K562 (cell line): ENCODE measurements at regions not wholly inside any gene's neighbourhood (a gene's known extent, or its start where the extent isn't known, plus 50 kb on each side); places are given as distances from the start of the nearest gene placed in this dataset.
A peak's percentile ranks its signal among the peaks of the same experiment; 100 is the strongest.

Experiments
- ATF1 ChIP-seq, 2 experiments: fragments of 450-650 bp in 1 of 2; IDR thresholded peaks; 2 replicates each; pipeline ENCODE4 v1.6.1; 2016; ENCODE audit warnings: missing compliant biosample characterization in 1 of 2, missing genetic modification characterization in 1 of 2
- CBX3 ChIP-seq, 2 experiments: IDR thresholded peaks; 1 replicate in 1 of 2; 2 replicates in 1 of 2; pipeline ENCODE4 v1.6.1; 2012; ENCODE audit warnings: inconsistent platforms in 2 of 2, low read length in 2 of 2, borderline replicate concordance in 1 of 2, control low read depth in 1 of 2
- CCAR2 ChIP-seq: fragments of 200-400 bp; formaldehyde crosslinking; IDR thresholded peaks from 2 replicates; pipeline ENCODE4 v1.6.1; 2017; ENCODE audit warnings: mild to moderate bottlenecking, low read depth, low read length
- DACH1 ChIP-seq: fragments of 450-650 bp; IDR thresholded peaks from 2 replicates; pipeline ENCODE4 v1.6.1; 2018; ENCODE audit not compliant: partially characterized antibody
- DPF2 ChIP-seq: fragments of 450-650 bp; IDR thresholded peaks from 2 replicates; pipeline ENCODE4 v1.6.1; 2016
- KLF6 ChIP-seq: fragments of 250-450 bp; sonication (Bioruptor Pico); IDR thresholded peaks from 2 replicates; pipeline ENCODE4 v1.4.0; 2020; ENCODE audit warnings: mild to moderate bottlenecking, moderate library complexity, borderline replicate concordance
- MCM7 ChIP-seq, 2 experiments: fragments of 450-650 bp; IDR thresholded peaks; 2 replicates each; pipeline ENCODE4 v1.6.1; 2016 to 2018
- MECOM ChIP-seq: fragments of 250-450 bp; sonication (Bioruptor Pico); IDR thresholded peaks from 2 replicates; pipeline ENCODE4 v1.8.0; 2022; ENCODE audit warnings: inconsistent platforms
- MTF1 ChIP-seq: fragments of 250-450 bp; sonication (Bioruptor Pico); IDR thresholded peaks from 2 replicates; pipeline ENCODE4 v1.9.0; 2021; ENCODE audit warnings: moderate library complexity, mild to moderate bottlenecking, inconsistent platforms, borderline replicate concordance
- SAFB2 ChIP-seq: fragments of 200-400 bp; formaldehyde crosslinking; IDR thresholded peaks from 2 replicates; pipeline ENCODE4 v1.6.1; 2018; ENCODE audit warnings: borderline replicate concordance, low read length, low read depth, moderate library complexity; ENCODE audit not compliant: severe bottlenecking
- SMARCE1 ChIP-seq: fragments of 450-650 bp; IDR thresholded peaks from 2 replicates; pipeline ENCODE4 v1.7.1; 2016; ENCODE audit warnings: mild to moderate bottlenecking
- SP2 ChIP-seq: IDR thresholded peaks from 2 replicates; pipeline ENCODE4 v1.6.1; 2011; ENCODE audit warnings: mild to moderate bottlenecking, low read depth, low read length, moderate library complexity; ENCODE audit not compliant: poor library complexity, severe bottlenecking; ENCODE audit errors: extremely low read depth
- TCF3 ChIP-seq: sonication (generic); formaldehyde crosslinking; IDR thresholded peaks from 2 replicates; pipeline ENCODE4 v1.4.0; 2020; ENCODE audit warnings: mild to moderate bottlenecking, missing genetic modification reagents
- ZNF23 ChIP-seq: fragments of 250-450 bp; sonication (Bioruptor Pico); IDR thresholded peaks from 2 replicates; pipeline ENCODE4 v1.4.0; 2020; ENCODE audit warnings: mild to moderate bottlenecking
- TF ChIP-seq, protein P1 (sequence below): fragments of 450-650 bp; conservative IDR thresholded peaks from 2 replicates; pipeline ENCODE4 v1.6.1; 2016; ENCODE audit warnings: missing genetic modification characterization, low read depth, mild to moderate bottlenecking, missing compliant biosample characterization, moderate library complexity
- TF ChIP-seq, protein P2 (sequence below): sonication (generic); formaldehyde crosslinking; IDR thresholded peaks from 2 replicates; pipeline ENCODE4 v1.8.0; 2023; ENCODE audit warnings: mild to moderate bottlenecking, missing genetic modification reagents
- TF ChIP-seq, protein P3 (sequence below): fragments of 450-650 bp; formaldehyde crosslinking; IDR thresholded peaks from 2 replicates; pipeline ENCODE4 v1.4.0; 2020; ENCODE audit warnings: mild to moderate bottlenecking
- TF ChIP-seq, protein P4 (sequence below): IDR thresholded peaks from 2 replicates; pipeline ENCODE4 v1.6.1; 2012; ENCODE audit warnings: low read depth, low read length, improper control_type of control experiment, borderline replicate concordance
- TF ChIP-seq, protein P5 (sequence below), 2 experiments: fragments of 250-450 bp in 1 of 2; fragments of 450-650 bp in 1 of 2; sonication (Bioruptor Pico) in 1 of 2; IDR thresholded peaks; 2 replicates each; pipeline versions ENCODE4 v1.6.1 to v1.8.0; 2016 to 2021; ENCODE audit warnings: mild to moderate bottlenecking in 2 of 2, moderate library complexity in 2 of 2, missing compliant biosample characterization in 1 of 2, missing genetic modification characterization in 1 of 2
- TF ChIP-seq, protein P6 (sequence below): fragments of 250-450 bp; sonication (Bioruptor Pico); IDR thresholded peaks from 2 replicates; pipeline ENCODE4 v1.5.0; 2021

DNA sequence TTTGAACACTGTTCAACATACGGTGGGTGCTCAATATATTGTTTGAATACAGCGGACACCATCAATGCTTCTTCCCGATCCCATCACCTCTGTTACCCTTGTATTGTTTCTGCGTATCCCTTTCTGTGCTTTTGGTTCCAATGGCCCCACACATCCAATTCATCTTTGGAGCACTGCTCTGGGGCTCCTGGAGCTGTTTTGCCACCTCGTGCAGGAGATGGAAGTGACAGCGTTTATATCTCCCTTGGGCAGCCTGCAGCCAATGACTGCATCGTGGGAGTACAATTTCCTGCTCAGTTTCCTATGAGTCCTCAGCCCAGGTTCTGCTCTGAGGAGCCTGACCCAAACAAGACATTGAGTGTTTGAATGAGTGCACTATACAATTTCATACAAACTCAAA lies 50.2 kb upstream of the PIK3CG start (continued):
- TF ChIP-seq, protein P1, sequence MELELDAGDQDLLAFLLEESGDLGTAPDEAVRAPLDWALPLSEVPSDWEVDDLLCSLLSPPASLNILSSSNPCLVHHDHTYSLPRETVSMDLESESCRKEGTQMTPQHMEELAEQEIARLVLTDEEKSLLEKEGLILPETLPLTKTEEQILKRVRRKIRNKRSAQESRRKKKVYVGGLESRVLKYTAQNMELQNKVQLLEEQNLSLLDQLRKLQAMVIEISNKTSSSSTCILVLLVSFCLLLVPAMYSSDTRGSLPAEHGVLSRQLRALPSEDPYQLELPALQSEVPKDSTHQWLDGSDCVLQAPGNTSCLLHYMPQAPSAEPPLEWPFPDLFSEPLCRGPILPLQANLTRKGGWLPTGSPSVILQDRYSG, result peak; percentile 62; the same call in 1 of the 2 replicates
- TF ChIP-seq, protein P2, sequence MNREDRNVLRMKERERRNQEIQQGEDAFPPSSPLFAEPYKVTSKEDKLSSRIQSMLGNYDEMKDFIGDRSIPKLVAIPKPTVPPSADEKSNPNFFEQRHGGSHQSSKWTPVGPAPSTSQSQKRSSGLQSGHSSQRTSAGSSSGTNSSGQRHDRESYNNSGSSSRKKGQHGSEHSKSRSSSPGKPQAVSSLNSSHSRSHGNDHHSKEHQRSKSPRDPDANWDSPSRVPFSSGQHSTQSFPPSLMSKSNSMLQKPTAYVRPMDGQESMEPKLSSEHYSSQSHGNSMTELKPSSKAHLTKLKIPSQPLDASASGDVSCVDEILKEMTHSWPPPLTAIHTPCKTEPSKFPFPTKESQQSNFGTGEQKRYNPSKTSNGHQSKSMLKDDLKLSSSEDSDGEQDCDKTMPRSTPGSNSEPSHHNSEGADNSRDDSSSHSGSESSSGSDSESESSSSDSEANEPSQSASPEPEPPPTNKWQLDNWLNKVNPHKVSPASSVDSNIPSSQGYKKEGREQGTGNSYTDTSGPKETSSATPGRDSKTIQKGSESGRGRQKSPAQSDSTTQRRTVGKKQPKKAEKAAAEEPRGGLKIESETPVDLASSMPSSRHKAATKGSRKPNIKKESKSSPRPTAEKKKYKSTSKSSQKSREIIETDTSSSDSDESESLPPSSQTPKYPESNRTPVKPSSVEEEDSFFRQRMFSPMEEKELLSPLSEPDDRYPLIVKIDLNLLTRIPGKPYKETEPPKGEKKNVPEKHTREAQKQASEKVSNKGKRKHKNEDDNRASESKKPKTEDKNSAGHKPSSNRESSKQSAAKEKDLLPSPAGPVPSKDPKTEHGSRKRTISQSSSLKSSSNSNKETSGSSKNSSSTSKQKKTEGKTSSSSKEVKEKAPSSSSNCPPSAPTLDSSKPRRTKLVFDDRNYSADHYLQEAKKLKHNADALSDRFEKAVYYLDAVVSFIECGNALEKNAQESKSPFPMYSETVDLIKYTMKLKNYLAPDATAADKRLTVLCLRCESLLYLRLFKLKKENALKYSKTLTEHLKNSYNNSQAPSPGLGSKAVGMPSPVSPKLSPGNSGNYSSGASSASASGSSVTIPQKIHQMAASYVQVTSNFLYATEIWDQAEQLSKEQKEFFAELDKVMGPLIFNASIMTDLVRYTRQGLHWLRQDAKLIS, result no peak
- TF ChIP-seq, protein P3, sequence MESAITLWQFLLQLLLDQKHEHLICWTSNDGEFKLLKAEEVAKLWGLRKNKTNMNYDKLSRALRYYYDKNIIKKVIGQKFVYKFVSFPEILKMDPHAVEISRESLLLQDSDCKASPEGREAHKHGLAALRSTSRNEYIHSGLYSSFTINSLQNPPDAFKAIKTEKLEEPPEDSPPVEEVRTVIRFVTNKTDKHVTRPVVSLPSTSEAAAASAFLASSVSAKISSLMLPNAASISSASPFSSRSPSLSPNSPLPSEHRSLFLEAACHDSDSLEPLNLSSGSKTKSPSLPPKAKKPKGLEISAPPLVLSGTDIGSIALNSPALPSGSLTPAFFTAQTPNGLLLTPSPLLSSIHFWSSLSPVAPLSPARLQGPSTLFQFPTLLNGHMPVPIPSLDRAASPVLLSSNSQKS (CRISPR knock-in tag), result peak; percentile 67; the same call in 1 of the 2 replicates
- TF ChIP-seq SAFB2 (no peak), CBX3 (IDR thresholded peaks at IDR 0.05; ENCODE audit: borderline replicate concordance in 1 of 2, low read length in 2 of 2) (no peak), SP2 (no peak), ATF1 (CRISPR knock-in tag; IDR thresholded peaks at IDR 0.05) (no peak), ATF1 (tag; IDR thresholded peaks at IDR 0.05) (no peak), KLF6 (CRISPR knock-in tag) (peak; percentile 71; the same call in 1 of the 2 replicates), MTF1 (CRISPR knock-in tag) (0 out of 2 replicates have a peak, but pooled peaks have one; percentile 29), SMARCE1 (no peak), TCF3 (CRISPR knock-in tag) (peak; percentile 40; the same call in 1 of the 2 replicates), MECOM (CRISPR knock-in tag) (peak; percentile 87), ZNF23 (no peak), MCM7 (IDR thresholded peaks at IDR 0.05) (no peak), CCAR2 (no peak), DPF2 (no peak), DACH1 (no peak)
- TF ChIP-seq, protein P4, sequence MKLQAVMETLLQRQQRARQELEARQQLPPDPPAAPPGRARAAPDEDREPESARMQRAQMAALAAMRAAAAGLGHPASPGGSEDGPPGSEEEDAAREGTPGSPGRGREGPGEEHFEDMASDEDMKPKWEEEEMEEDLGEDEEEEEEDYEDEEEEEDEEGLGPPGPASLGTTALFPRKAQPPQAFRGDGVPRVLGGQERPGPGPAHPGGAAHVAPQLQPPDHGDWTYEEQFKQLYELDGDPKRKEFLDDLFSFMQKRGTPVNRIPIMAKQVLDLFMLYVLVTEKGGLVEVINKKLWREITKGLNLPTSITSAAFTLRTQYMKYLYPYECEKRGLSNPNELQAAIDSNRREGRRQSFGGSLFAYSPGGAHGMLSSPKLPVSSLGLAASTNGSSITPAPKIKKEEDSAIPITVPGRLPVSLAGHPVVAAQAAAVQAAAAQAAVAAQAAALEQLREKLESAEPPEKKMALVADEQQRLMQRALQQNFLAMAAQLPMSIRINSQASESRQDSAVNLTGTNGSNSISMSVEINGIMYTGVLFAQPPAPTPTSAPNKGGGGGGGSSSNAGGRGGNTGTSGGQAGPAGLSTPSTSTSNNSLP, result no peak
- TF ChIP-seq, protein P5, sequence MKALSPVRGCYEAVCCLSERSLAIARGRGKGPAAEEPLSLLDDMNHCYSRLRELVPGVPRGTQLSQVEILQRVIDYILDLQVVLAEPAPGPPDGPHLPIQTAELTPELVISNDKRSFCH (CRISPR knock-in tag; IDR thresholded peaks at IDR 0.05), result no peak
- TF ChIP-seq, protein P5 (tag; IDR thresholded peaks at IDR 0.05), result no peak
- TF ChIP-seq, protein P6, sequence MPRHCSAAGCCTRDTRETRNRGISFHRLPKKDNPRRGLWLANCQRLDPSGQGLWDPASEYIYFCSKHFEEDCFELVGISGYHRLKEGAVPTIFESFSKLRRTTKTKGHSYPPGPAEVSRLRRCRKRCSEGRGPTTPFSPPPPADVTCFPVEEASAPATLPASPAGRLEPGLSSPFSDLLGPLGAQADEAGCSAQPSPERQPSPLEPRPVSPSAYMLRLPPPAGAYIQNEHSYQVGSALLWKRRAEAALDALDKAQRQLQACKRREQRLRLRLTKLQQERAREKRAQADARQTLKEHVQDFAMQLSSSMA (CRISPR knock-in tag), result no peak
